Urinary bladder (tissue), 3 donors: ENCODE measurements at regions not wholly inside any gene's neighbourhood (a gene's known extent, or its start where the extent isn't known, plus 50 kb on each side); places are given as distances from the start of the nearest gene placed in this dataset.

ENCODE experiments used
- DNase-seq: peaks from one replicate; pipeline ENCODE4 v3.0.0-alpha.2; 2015; ENCODE audit errors: extremely low spot score
- H3K27ac ChIP-seq: one replicate; pipeline ENCODE4 v1.5.1; 2013; ENCODE audit warnings: low read depth, mild to moderate bottlenecking, moderate library complexity
- H3K36me3 ChIP-seq: one replicate; pipeline ENCODE4 v1.6.1; 2013; ENCODE audit warnings: mild to moderate bottlenecking, moderate library complexity; ENCODE audit not compliant: insufficient read depth
- H3K4me1 ChIP-seq: one replicate; pipeline ENCODE4 v1.6.1; 2013; ENCODE audit warnings: mild to moderate bottlenecking, moderate library complexity; ENCODE audit not compliant: insufficient read depth
- H3K4me3 ChIP-seq: one replicate; pipeline ENCODE4 v1.5.1; 2013; ENCODE audit warnings: low read depth, low read length
- WGBS: extraction: QIAGEN DNeasy Blood & Tissue Kit; methylation state at CpG from one replicate; pipeline ENCODE4 v1.1.7; 2013; 5-methylcytosine and 5-hydroxymethylcytosine counted together
- donor health status: healthy with polysubstance abuse.
- donor health status: healthy.

GRCh38 chr4:129682586-129682985 lies 586.6 kb downstream of the C4orf33 start:
- DNase-seq, result no peak
- H3K36me3 ChIP-seq, result no peaks in the 10 kb centered on the region
- no peak overlapping the region for H3K27ac ChIP-seq
- H3K4me1 ChIP-seq, result no peaks in the 10 kb centered on the region
- H3K4me3 ChIP-seq, result no peak overlapping the region
- WGBS, result 52% methylated on average over 1 of the region's 1 CpG

- Histone ChIP-seq H3K27ac (no peak overlapping the region), H3K4me1 (no peaks in the 10 kb centered on the region), H3K36me3 (no peaks in the 10 kb centered on the region), H3K4me3 (no peak overlapping the region)
- DNase-seq, result no peak
Observed at GRCh38 chr4:129707949-129708348, 612.0 kb downstream of the C4orf33 start.

DNA sequence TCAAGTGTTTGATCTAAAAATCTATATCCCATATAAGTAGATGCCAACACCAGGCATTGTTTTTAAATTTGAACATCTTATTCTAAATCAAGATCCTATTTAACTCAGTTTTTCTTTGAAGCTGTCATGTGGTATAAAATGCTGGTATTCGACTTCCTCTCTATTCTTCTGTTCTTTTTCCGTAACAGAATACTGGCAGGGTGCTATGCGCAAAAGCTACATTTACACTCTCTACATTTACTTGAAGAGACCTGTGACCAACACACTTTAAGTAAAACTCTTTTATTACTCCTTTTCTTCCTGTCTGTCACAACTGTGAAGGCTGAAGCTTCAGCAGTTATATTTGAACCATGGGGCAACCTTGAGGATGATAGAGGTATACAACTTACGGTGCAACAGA lies 612.8 kb downstream of the C4orf33 start:
- H3K4me1 ChIP-seq, result no peaks in the 10 kb centered on the region
- H3K27ac ChIP-seq, result no peak overlapping the region
- no peaks in the 10 kb centered on the region for H3K36me3 ChIP-seq
- DNase-seq, result no peak
- WGBS, result 85% methylated on average over 4 of the region's 4 CpGs
- no peak overlapping the region for H3K4me3 ChIP-seq

DNA sequence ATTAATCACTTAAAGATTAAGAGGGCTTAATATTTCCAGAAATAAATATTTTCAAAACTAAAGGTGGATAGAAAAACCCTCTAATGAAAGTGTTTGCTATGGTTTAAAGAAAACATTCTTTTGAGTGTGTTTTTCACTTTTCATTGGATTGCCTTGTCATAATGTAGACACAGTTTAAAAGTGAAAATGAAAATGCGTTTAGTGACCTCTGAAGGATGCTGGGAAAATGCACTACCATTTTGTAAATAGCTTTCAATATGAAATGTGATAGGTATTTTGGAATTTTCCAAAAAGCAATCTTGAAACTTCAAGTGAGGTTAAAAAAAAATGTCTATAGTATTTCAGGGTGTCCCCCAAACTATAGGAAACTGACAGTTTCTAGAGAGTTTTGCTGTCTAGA lies 642.2 kb downstream of the C4orf33 start:
- WGBS, result 77% methylated on average over 1 of the region's 1 CpG
- no peak for DNase-seq
- Histone ChIP-seq H3K36me3 (no peaks in the 10 kb centered on the region), H3K4me3 (no peak overlapping the region), H3K4me1 (no peaks in the 10 kb centered on the region), H3K27ac (no peak overlapping the region)

DNA sequence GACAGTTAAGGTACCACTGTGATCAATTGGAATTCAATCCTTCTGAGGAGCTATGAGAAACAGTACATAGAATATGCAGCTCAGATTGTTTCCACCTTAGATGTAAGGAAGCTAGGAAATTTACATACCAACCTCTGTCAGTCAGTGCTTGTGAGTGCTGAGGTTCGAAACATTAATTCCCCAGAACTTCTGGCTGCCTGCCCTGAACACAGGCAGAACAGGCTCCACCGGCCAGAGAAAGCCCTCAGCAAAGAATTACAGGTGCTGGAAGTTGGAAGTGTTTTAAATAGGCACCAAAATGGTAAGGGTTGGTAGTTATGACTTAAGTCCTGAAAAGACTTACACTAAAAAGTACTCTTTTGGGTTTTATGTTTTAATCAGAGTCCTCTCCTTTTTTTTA lies 651.8 kb downstream of the C4orf33 start:
- WGBS, result 39% methylated on average over 2 of the region's 2 CpGs
- Histone ChIP-seq H3K4me3 (no peak overlapping the region), H3K36me3 (no peaks in the 10 kb centered on the region), H3K4me1 (no peaks in the 10 kb centered on the region), H3K27ac (no peak overlapping the region)
- DNase-seq, result no peak

DNA sequence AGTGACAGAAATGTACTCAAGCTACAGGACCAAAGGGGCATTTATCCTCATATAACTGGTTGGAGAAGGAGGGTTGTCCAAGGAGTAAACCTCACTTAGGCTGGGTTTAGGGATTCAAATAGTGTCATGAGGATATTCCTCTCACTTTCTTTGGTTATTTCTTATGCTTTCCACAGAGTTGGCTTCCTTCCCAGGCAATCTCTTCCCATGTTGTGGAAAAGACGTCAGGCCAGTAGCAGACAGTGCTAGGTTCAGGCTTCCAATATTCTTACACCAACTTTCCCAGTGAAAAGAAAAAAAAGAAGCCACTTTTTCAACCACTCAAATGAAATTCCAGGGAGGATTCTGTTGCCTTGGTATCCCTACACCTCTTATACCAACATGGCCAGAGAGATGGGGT lies 653.0 kb downstream of the C4orf33 start:
- no peak for DNase-seq
- Histone ChIP-seq H3K27ac (no peak overlapping the region), H3K4me3 (no peak overlapping the region), H3K36me3 (no peaks in the 10 kb centered on the region), H3K4me1 (no peaks in the 10 kb centered on the region)
- WGBS, result 11% methylated on average over 1 of the region's 1 CpG

DNA sequence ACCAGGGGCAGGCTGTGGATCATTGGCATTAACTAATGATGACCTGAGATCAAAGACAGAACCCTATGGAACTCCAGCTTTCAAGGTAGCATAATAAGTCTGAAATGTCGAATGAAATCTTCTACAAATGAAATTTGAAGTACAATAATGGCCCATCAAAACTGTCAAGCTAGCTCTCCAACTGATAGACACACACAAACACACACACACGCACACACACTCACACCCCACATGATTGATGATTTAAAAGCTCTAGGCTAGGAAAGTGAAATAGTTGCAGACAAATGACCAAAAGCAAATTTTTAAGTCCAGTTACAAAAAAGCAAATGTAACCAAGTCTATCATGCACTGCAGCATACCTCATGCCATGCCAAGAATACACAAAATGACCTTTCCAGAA lies 655.7 kb downstream of the C4orf33 start:
- H3K36me3 ChIP-seq, result no peaks in the 10 kb centered on the region
- no peak overlapping the region for H3K27ac ChIP-seq
- no peaks in the 10 kb centered on the region for H3K4me1 ChIP-seq
- no peak for DNase-seq
- no peak overlapping the region for H3K4me3 ChIP-seq
- WGBS, result 89% methylated on average over 2 of the region's 2 CpGs

GRCh38 chr4:129783596-129783995 lies 687.6 kb downstream of the C4orf33 start:
- H3K27ac ChIP-seq, result no peak overlapping the region
- H3K4me1 ChIP-seq, result no peaks in the 10 kb centered on the region
- no peaks in the 10 kb centered on the region for H3K36me3 ChIP-seq
- 86% methylated on average over 5 of the region's 5 CpGs for WGBS
- DNase-seq, result no peak
- no peak overlapping the region for H3K4me3 ChIP-seq

DNA sequence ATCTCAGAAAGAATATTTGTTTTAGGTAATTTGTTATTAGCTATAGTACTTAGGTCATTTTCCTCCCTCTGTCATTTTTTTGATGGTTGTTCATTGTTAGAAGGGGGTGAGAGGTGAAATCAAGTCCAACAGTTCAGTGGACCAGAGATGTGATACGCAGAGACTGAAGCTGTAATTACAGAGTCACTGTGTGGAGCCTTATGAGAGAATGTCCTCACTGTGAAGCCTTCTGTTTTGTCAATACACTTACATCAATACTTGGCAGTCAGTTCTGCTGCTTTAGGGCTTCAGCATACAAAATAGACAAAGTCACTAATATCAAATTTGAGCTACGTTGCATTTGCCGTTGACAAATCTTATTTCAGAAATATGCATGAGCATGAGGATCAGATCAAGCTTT lies 692.5 kb downstream of the C4orf33 start:
- 82% methylated on average over 3 of the region's 3 CpGs for whole genome bisulfite sequencing
- no peaks in the 10 kb centered on the region for H3K4me1 ChIP-seq
- no peak for DNase-seq
- no peak overlapping the region for H3K27ac ChIP-seq
- H3K4me3 ChIP-seq, result no peak overlapping the region
- no peaks in the 10 kb centered on the region for H3K36me3 ChIP-seq

DNA sequence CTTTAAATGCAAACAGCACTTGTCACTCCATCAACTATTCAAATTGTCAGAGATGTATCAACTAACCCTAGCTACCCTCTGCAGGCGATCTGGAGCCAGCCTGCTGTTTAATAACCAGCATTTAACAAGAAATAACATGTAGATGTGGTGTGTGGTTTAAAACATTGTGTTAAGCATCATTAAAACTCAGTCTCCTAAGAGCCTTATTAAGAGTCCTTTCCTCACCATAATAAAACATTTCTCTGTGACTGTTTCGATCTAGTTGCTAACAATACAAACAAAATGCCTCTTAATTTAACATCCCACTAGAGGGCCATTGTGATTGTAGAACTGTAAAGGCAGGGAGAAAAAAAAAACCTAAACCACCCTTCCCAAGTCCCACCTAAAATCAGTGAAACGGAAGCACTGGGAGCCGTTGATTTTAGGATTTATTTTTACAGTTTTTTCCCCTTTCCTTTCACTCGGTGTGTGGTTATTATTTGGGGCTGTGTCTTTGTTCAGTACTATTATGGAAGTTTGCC lies 708.6 kb downstream of the C4orf33 start:
- no peak overlapping the region for H3K27ac ChIP-seq
- no peak for DNase-seq
- H3K4me1 ChIP-seq, result no peaks in the 10 kb centered on the region
- no peaks in the 10 kb centered on the region for H3K36me3 ChIP-seq
- H3K4me3 ChIP-seq, result no peak overlapping the region
- 61% methylated on average over 5 of the region's 5 CpGs for WGBS

DNA sequence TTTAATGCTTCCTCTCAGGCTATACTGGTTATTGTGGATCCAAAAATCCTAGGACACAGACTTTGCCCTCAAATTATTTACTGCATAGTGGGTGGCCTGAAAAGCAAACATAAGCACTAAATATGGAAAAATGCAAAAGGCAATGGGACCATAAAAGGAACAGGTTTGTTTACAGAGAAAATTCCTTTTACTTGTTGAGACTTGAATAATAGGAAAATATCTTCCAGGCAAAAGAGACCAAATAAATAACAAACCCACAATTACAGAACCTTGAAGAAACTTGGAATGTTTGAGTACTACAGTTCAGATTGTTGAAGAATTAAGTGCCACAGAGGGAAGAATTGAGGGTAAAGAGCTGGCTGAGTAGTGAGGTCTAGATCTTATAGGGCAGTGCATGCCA lies 711.0 kb downstream of the C4orf33 start:
- H3K4me3 ChIP-seq, result no peak overlapping the region
- no peaks in the 10 kb centered on the region for H3K4me1 ChIP-seq
- H3K27ac ChIP-seq, result no peak overlapping the region
- no peaks in the 10 kb centered on the region for H3K36me3 ChIP-seq
- no peak for DNase-seq

GRCh38 chr4:129808242-129808641 lies 712.3 kb downstream of the C4orf33 start:
- Histone ChIP-seq H3K4me3 (no peak overlapping the region), H3K36me3 (no peaks in the 10 kb centered on the region), H3K27ac (no peak overlapping the region), H3K4me1 (no peaks in the 10 kb centered on the region)
- DNase-seq, result no peak
- WGBS, result 94% methylated on average over 1 of the region's 1 CpG

DNA sequence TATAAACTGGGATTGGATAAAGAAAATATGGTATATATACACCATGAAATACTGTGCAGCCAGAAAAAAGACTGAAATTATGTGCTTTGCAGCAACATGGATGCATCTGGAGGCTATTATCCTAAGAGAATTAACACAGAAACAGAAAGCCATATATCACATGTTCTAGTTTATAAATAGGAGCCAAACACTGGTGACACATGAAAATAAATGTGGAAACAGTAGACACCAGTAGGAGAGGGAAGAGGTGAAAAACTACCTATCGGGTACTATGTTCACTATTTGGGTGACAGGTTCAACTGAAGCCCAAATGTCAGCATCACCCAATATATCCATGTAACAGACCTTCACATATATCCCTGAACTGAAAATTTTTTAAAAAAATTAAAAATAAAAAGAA lies 725.1 kb downstream of the C4orf33 start:
- DNase-seq, result no peak
- H3K27ac ChIP-seq, result no peak overlapping the region
- no peaks in the 10 kb centered on the region for H3K36me3 ChIP-seq
- H3K4me3 ChIP-seq, result no peak overlapping the region
- H3K4me1 ChIP-seq, result no peaks in the 10 kb centered on the region
- 96% methylated on average over 1 of the region's 1 CpG for WGBS

DNA sequence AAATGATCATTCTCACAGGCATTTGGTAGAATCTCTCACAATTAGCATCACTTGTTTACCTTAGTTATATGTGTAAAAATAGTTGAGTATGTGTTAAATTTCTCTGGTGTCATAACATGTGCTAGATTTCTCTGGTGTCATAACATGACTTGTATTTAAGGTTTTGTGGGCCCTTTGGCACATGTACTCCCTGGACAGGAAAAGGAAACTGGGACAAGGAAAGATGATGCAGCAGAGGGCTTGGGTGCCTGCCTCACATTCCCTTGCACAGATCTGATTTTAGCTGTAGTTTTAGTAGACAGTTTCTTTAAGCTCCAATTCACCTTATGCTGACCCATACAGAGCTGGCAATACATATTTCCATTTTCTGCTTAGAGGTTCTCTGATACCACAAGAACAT lies 726.0 kb downstream of the C4orf33 start:
- H3K4me1 ChIP-seq, result no peaks in the 10 kb centered on the region
- no peak for DNase-seq
- H3K27ac ChIP-seq, result no peak overlapping the region
- H3K4me3 ChIP-seq, result no peak overlapping the region
- H3K36me3 ChIP-seq, result no peaks in the 10 kb centered on the region

- Histone ChIP-seq H3K27ac (no peak overlapping the region), H3K36me3 (no peaks in the 10 kb centered on the region), H3K4me1 (no peaks in the 10 kb centered on the region), H3K4me3 (no peak overlapping the region)
- 56% methylated on average over 2 of the region's 2 CpGs for whole genome bisulfite sequencing
- DNase-seq, result no peak
Observed at GRCh38 chr4:129822701-129823100, 726.7 kb downstream of the C4orf33 start.
